ENCODE measurements at regions not wholly inside any gene's neighbourhood (a gene's known extent, or its start where the extent isn't known, plus 50 kb on each side); places are given as distances from the start of the nearest gene placed in this dataset.

GRCh38 chr22:48828688-48829087 is 999.0 kb downstream of the BRD1 start:
- ATAC-seq, result no peak

More at GRCh38 chr22:48828688-48829087, 999.0 kb downstream of the BRD1 start:
- BruUV-seq (replicated peaks), result no TSS peak
- ChIA-PET POLR2A (no interaction called here), CTCF (no interaction called here), RAD21 (ENCODE audit: low non-redundant PET in 1 of 2, low total read pairs in 2 of 2, uncharacterized antibody in 2 of 2, unreplicated experiment in 2 of 2) (no interaction called here)
- Histone ChIP-seq H3K27me3 (ENCODE audit: insufficient read depth, low read length) (peaks cover 8% of the 10 kb centered on the region; the same call in 1 of the 2 replicates), H3K27ac (ENCODE audit: low read depth, low read length) (no peak overlapping the region), H2AFZ (ENCODE audit: low read depth, low read length, poor library complexity, severe bottlenecking) (no peak overlapping the region), H3K36me3 (ENCODE audit: control insufficient read depth in 1 of 2, insufficient read depth in 2 of 2, low read length in 2 of 2) (no peaks in the 10 kb centered on the region), H3K79me2 (ENCODE audit: insufficient read depth, low read length) (no peaks in the 10 kb centered on the region), H4K20me1 (ENCODE audit: insufficient read depth) (no peaks in the 10 kb centered on the region), H3K9me3 (ENCODE audit: control insufficient read depth in 1 of 2, insufficient read depth in 1 of 2, low read depth in 1 of 2, low read length in 2 of 2) (no peaks in the 10 kb centered on the region), H3K4me1 (ENCODE audit: control insufficient read depth in 1 of 2, insufficient read depth in 2 of 2, low read length in 2 of 2) (no peaks in the 10 kb centered on the region), H3K4me3 (replicated peaks in 1 of 2; ENCODE audit: low read depth in 1 of 2, low read length in 2 of 2) (no peak overlapping the region), H3K9me2 (ENCODE audit: insufficient read depth) (no peaks in the 10 kb centered on the region), H3K9ac (ENCODE audit: low read length) (no peak overlapping the region), H3K4me2 (ENCODE audit: low read length) (no peak overlapping the region)
- TF ChIP-seq ZBTB33 (IDR thresholded peaks at IDR 0.05; ENCODE audit: extremely low read depth, insufficient replicate concordance, low read length) (no peak), CBX3 (IDR thresholded peaks at IDR 0.05; ENCODE audit: low read depth) (no peak), ELF1 (IDR thresholded peaks at IDR 0.05; ENCODE audit: borderline replicate concordance, low read depth) (no peak), RAD21 (IDR thresholded peaks at IDR 0.05; ENCODE audit: low read depth) (no peak), ZNF274 (IDR thresholded peaks at IDR 0.05; ENCODE audit: low read depth, low read length) (no peak), ATF3 (IDR thresholded peaks at IDR 0.05) (no peak), SP1 (IDR thresholded peaks at IDR 0.05; ENCODE audit: low read depth) (no peak), REST (IDR thresholded peaks at IDR 0.05; ENCODE audit: low read depth) (no peak), EZH2phosphoT487 (IDR thresholded peaks at IDR 0.05; ENCODE audit: borderline replicate concordance) (no peak), YY1 (IDR thresholded peaks at IDR 0.05; ENCODE audit: extremely low read depth, insufficient replicate concordance, low read depth, low read length) (no peak), MAX (IDR thresholded peaks at IDR 0.05) (no peak), SIN3A (IDR thresholded peaks at IDR 0.05; ENCODE audit: low read depth) (no peak)
- intact Hi-C loops (cut with micrococcal nuclease), result no loop called here
- DNase-seq (ENCODE audit: low read depth, low spot score), result no peak
